D721Med (cell line): ENCODE measurements at regions not wholly inside any gene's neighbourhood (a gene's known extent, or its start where the extent isn't known, plus 50 kb on each side); places are given as distances from the start of the nearest gene placed in this dataset.

ENCODE experiments used
- DNase-seq: peaks from one replicate; pipeline ENCODE4 v3.0.0; 2011; ENCODE audit warnings: low spot score; ENCODE audit not compliant: insufficient read length
- FAIRE-seq: peaks from 2 replicates; lab custom pipeline; 2011; peaks lifted over from hg19 to GRCh38; lab: Jason Lieb, UNC
- CTCF ChIP-seq: IDR thresholded peaks from 2 replicates; pipeline ENCODE4 v1.5.1; 2012; ENCODE audit warnings: mild to moderate bottlenecking, control low read depth; ENCODE audit not compliant: insufficient read depth; ENCODE audit errors: missing control alignments

DNA sequence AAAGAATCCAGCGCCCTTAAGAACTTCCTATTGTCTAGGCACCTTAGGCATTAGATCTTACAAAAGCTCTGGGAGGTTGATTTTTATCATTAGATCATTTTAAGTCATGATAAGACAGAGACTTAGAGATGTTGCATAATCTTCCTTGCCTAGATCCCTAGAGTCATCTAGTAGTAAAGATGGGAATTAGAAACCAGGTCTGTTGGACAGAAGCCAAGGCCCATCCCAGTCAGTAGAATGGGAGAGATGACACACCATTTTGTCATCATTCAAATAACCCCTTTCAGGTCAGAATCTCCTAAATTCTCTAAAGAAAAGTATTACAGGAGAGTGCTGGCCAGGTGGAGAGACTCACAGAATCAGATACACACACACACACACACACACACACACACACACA is 579.1 kb downstream of the BMP2 start:
- DNase-seq: no peak
- FAIRE-seq: no peak
- TF ChIP-seq CTCF: no peak

DNA sequence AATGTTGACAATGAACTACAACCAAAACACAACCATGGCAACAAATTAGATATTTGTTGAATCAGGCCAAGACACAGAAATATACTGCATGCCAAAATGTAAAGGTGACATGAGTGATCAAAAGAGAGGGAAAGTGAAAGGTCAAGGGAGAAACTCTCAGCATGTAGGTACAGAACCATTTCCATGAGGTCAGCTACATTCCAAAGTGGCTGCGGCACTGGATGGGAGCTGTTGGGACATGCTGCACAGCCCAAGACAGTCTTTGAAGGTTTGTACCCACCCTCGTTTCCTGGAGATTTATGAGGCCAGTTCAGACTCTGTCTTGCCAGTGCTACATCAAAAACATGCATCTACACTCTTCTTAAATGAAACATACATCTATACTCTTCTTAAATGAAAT is 579.9 kb downstream of the BMP2 start:
- FAIRE-seq (no peak), DNase-seq (no peak)
- no peak for TF ChIP-seq CTCF

- no peak for FAIRE-seq
- no peak for TF ChIP-seq CTCF
- no peak for DNase-seq
These were observed 580.8 kb downstream of the BMP2 start for GRCh38 chr20:7348253-7348652.

GRCh38 chr20:7352165-7352564 is 584.7 kb downstream of the BMP2 start:
- DNase-seq: no peak
- no peak for TF ChIP-seq CTCF
- FAIRE-seq: no peak

GRCh38 chr20:7355051-7355450 is 585.2 kb downstream of the HAO1 start:
- DNase-seq: no peak
- no peak for FAIRE-seq
- TF ChIP-seq CTCF: no peak

- no peak for FAIRE-seq
- no peak for DNase-seq
- TF ChIP-seq CTCF: no peak
These were observed 581.6 kb downstream of the HAO1 start for GRCh38 chr20:7358670-7359069.

GRCh38 chr20:7359739-7360138 is 580.5 kb downstream of the HAO1 start:
- no peak for TF ChIP-seq CTCF
- DNase-seq (no peak), FAIRE-seq (no peak)
